ENCODE measurements at regions not wholly inside any gene's neighbourhood (a gene's known extent, or its start where the extent isn't known, plus 50 kb on each side); places are given as distances from the start of the nearest gene placed in this dataset.

- no peaks in the 10 kb centered on the region for H3K9me3 ChIP-seq
- TF ChIP-seq CTCF (IDR thresholded peaks at IDR 0.05), result no peak
- no peaks in the 10 kb centered on the region for H3K4me1 ChIP-seq (ENCODE audit: control insufficient read depth in 1 of 2, insufficient read depth in 1 of 2, low read depth in 1 of 2, low read length in 1 of 2)
- H3K36me3 ChIP-seq, result no peaks in the 10 kb centered on the region
- no peak overlapping the region for H3K4me3 ChIP-seq (ENCODE audit: low read depth in 1 of 2, low read length in 1 of 2)
- no peaks in the 10 kb centered on the region for H3K27me3 ChIP-seq
- no peak overlapping the region for H3K27ac ChIP-seq
These were observed 88.1 kb upstream of the DIO3 start for GRCh38 chr14:101473045-101473729.

- TF ChIP-seq CTCF (IDR thresholded peaks at IDR 0.05), result no peak
- H3K27ac ChIP-seq, result no peak overlapping the region
These were observed 87.3 kb upstream of the DIO3 start for GRCh38 chr14:101473795-101474562.

GRCh38 chr14:101474563-101475455, 86.5 kb upstream of the DIO3 start:
- TF ChIP-seq CTCF (IDR thresholded peaks at IDR 0.05), result no peak
- no peaks in the 10 kb centered on the region for H3K27me3 ChIP-seq
- H3K4me1 ChIP-seq (ENCODE audit: control insufficient read depth in 1 of 2, insufficient read depth in 1 of 2, low read depth in 1 of 2, low read length in 1 of 2), result no peaks in the 10 kb centered on the region
- no peak overlapping the region for H3K27ac ChIP-seq
- no peaks in the 10 kb centered on the region for H3K9me3 ChIP-seq
- H3K36me3 ChIP-seq, result no peaks in the 10 kb centered on the region
- H3K4me3 ChIP-seq (ENCODE audit: low read depth in 1 of 2, low read length in 1 of 2), result no peak overlapping the region

More at GRCh38 chr14:101473795-101474562, 87.3 kb upstream of the DIO3 start:
- Histone ChIP-seq H3K27me3 (no peaks in the 10 kb centered on the region), H3K4me3 (ENCODE audit: low read depth in 1 of 2, low read length in 1 of 2) (no peak overlapping the region), H3K4me1 (ENCODE audit: control insufficient read depth in 1 of 2, insufficient read depth in 1 of 2, low read depth in 1 of 2, low read length in 1 of 2) (no peaks in the 10 kb centered on the region), H3K36me3 (no peaks in the 10 kb centered on the region), H3K9me3 (no peaks in the 10 kb centered on the region)

GRCh38 chr14:101475456-101476257, 85.6 kb upstream of the DIO3 start:
- Histone ChIP-seq H3K9me3 (no peaks in the 10 kb centered on the region), H3K4me3 (ENCODE audit: low read depth in 1 of 2, low read length in 1 of 2) (no peak overlapping the region), H3K4me1 (ENCODE audit: control insufficient read depth in 1 of 2, insufficient read depth in 1 of 2, low read depth in 1 of 2, low read length in 1 of 2) (no peaks in the 10 kb centered on the region), H3K27ac (no peak overlapping the region), H3K27me3 (no peaks in the 10 kb centered on the region), H3K36me3 (no peaks in the 10 kb centered on the region)
- TF ChIP-seq CTCF (IDR thresholded peaks at IDR 0.05), result no peak
